ENCODE measurements at regions not wholly inside any gene's neighbourhood (a gene's known extent, or its start where the extent isn't known, plus 50 kb on each side); places are given as distances from the start of the nearest gene placed in this dataset.
"Not testable (repeated sequence)": the region's sequence is repeated elsewhere in the genome, so short reads cannot be mapped to it uniquely, and the experiment has no call there.

DNA sequence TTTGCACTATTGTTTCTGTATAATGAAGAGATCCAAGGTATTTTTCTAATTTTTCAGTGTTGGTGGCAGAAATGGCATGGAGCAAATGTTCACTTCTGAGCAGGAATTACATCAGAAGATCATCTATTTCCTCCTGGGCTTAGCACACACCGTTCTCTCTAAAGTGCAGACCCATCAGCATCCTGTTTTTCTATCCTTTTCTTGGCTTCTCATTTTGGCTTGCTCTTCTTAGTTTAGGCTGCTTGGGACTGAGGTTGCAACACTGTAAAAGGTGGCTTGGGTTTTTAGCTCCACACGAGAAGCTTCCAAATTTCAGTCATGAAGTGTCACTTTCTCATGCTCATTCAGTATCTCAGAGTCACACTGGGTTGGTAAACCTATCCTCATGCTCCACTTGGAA is 79.9 kb upstream of the SMIM30 start:
- FAIRE-seq (no peak), DNase-seq (ENCODE audit: insufficient read length, low spot score) (no peak)

DNA sequence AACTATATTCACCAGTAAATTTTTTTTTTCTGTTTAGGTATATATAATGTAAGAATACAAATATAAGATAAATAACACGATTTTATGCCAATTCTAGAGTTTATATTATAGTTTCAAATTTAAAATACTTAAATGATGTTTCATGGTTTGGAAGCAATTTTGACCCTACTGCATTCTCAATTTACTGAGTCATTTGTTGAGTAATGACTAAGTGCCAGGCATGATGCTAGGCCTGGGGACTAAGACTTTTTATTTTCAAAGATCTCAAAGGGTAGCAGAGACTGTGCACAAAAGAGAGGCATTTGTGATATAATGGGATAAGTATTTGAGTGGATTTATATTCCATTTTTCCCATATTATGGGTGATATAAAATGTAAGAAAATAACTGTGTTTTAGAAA is 78.9 kb upstream of the SMIM30 start:
- DNase-seq (ENCODE audit: insufficient read length, low spot score) (no peak), FAIRE-seq (no peak)
- TF ChIP-seq, protein P1, sequence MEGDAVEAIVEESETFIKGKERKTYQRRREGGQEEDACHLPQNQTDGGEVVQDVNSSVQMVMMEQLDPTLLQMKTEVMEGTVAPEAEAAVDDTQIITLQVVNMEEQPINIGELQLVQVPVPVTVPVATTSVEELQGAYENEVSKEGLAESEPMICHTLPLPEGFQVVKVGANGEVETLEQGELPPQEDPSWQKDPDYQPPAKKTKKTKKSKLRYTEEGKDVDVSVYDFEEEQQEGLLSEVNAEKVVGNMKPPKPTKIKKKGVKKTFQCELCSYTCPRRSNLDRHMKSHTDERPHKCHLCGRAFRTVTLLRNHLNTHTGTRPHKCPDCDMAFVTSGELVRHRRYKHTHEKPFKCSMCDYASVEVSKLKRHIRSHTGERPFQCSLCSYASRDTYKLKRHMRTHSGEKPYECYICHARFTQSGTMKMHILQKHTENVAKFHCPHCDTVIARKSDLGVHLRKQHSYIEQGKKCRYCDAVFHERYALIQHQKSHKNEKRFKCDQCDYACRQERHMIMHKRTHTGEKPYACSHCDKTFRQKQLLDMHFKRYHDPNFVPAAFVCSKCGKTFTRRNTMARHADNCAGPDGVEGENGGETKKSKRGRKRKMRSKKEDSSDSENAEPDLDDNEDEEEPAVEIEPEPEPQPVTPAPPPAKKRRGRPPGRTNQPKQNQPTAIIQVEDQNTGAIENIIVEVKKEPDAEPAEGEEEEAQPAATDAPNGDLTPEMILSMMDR (IDR thresholded peaks at IDR 0.05; ENCODE audit: insufficient read depth, missing control alignments): no peak

More for the DNA sequence above, 79.9 kb upstream of the SMIM30 start:
- TF ChIP-seq, protein P1 (IDR thresholded peaks at IDR 0.05; ENCODE audit: insufficient read depth, missing control alignments): no peak

DNA sequence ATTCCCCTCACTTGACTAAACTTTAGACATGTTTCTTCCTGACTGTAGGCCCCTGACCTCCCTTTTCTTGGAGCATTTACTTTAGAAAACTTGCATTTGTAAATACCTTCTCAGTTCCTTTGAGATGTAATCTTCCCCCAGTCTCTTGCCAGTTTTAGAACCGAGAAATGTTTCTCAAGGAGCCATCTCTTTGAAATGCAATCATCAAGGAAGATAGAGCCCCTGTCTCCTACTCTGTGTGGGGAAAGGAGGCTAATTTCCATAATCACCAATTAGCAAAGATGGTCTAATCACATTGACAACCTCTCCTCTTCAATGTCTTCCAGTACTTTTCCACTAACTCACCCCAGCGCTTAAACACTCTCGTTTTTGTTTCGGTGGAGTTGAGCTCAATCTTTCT is 70.0 kb upstream of the SMIM30 start:
- FAIRE-seq (no peak), DNase-seq (ENCODE audit: insufficient read length, low spot score) (no peak)
- TF ChIP-seq, protein P1 (IDR thresholded peaks at IDR 0.05; ENCODE audit: insufficient read depth, missing control alignments): no peak

DNA sequence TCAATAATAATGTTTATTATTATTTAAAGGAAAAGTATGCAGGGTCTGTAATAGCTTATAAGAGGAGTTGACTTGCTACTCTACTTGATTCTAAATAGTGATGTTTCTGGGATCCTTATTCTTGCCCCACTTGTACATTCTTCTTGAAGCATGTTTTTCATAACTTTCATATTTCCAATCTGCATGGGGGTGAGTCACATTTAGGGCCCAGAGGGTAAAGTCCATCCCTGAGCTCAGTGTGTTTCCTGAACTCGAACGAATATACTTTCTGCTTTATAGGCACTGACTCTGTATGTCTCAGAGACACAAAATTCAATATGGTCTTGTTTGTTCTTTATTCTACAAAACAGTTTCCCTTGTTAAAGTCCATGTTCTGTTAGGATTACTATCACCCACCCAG is 61.0 kb upstream of the SMIM30 start:
- TF ChIP-seq, protein P1 (IDR thresholded peaks at IDR 0.05; ENCODE audit: insufficient read depth, missing control alignments): no peak
- FAIRE-seq (no peak), DNase-seq (ENCODE audit: insufficient read length, low spot score) (no peak)

DNA sequence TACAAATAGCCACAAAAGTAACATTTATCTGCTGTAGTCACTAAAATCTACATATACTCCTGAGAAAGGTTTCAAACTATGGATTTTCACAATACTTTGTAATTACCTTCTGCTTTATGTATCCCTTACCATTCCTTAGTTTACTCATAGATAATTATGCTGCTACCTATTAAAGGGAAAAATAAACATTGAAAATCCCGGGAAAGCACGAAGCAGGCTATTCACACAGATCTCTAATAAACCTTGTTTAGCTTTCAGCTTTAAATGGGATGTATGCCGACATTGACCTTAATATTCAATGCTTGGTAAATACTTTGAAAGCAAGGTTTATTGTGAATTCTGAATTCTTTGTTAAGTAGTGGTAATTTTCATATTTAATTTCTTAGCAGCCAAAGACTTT is 58.5 kb upstream of the SMIM30 start:
- FAIRE-seq (no peak), DNase-seq (ENCODE audit: insufficient read length, low spot score) (no peak)
- TF ChIP-seq, protein P1 (IDR thresholded peaks at IDR 0.05; ENCODE audit: insufficient read depth, missing control alignments): no peak

DNA sequence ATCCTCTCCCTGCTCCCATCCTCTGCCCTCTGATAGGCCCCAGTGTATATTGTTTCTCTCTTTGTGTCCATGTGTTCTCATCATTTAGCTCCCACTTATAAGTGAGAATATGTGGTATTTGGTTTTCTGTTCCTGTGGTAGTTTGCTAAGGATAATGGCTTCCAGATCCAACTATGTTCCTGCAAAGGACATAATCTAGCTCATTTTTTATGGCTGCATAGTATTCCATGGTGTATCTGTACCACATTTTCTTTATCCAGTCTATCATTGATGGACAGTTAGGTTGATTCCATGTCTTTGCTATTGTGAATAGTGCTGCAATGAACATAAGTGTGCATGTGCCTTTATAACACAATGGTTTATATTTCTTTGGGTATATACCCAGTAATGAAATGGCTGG is 57.8 kb upstream of the SMIM30 start:
- DNase-seq (ENCODE audit: insufficient read length, low spot score); FAIRE-seq: not testable (repeated sequence)

DNA sequence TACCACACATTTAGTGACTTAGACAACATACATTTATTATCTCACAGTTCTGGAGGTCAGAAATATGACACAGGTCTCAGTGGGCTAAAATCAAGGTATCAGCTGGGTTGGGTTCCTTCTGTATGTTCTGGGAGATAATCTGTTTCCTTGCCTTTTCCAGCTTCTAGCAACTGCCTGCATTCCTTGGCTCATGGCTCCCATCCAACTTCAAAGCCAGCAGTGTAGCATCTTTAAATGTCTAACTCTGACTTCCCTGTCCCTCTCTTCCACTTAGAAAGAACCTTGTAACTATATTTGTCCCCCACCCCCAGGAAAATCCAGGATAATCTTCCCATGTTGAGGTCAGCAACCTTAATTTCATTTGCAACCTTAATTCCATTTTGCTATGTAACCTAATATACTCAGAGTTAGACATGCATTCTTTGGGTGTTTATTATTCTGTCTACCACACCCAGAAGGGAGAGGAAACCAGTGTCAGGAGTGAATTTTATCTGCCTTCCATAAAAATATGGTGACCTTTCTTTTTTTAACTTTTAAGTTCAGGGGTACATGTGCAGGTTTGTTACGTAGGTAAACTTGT is 57.3 kb upstream of the SMIM30 start:
- DNase-seq (ENCODE audit: insufficient read length, low spot score): no peak
- no peak for FAIRE-seq
- TF ChIP-seq, protein P1 (IDR thresholded peaks at IDR 0.05; ENCODE audit: insufficient read depth, missing control alignments): no peak

DNA sequence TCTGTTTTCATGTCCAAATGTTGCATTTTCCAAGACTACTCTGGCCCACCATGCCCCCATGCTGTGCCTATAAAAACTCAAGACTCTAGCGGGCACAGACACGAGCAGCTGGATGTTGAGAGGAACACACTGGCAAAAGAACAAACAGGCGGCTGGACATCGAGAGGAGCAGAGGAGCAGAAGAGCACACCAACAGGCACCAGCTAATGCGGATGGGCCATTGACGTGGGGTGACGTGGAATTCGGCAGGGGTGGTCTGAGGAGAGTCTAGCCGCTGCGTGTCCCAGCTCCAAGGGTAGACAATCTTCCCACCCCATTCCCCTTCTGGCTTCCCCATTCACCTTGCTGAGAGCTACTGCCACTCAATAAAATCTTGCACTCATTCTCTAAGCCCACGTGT is 54.4 kb upstream of the SMIM30 start:
- FAIRE-seq (no peak), DNase-seq (ENCODE audit: insufficient read length, low spot score) (no peak)
- TF ChIP-seq, protein P1 (IDR thresholded peaks at IDR 0.05; ENCODE audit: insufficient read depth, missing control alignments): no peak

Measured in D721Med (cell line).